ENCODE measurements at regions not wholly inside any gene's neighbourhood (a gene's known extent, or its start where the extent isn't known, plus 50 kb on each side); places are given as distances from the start of the nearest gene placed in this dataset.

DNA sequence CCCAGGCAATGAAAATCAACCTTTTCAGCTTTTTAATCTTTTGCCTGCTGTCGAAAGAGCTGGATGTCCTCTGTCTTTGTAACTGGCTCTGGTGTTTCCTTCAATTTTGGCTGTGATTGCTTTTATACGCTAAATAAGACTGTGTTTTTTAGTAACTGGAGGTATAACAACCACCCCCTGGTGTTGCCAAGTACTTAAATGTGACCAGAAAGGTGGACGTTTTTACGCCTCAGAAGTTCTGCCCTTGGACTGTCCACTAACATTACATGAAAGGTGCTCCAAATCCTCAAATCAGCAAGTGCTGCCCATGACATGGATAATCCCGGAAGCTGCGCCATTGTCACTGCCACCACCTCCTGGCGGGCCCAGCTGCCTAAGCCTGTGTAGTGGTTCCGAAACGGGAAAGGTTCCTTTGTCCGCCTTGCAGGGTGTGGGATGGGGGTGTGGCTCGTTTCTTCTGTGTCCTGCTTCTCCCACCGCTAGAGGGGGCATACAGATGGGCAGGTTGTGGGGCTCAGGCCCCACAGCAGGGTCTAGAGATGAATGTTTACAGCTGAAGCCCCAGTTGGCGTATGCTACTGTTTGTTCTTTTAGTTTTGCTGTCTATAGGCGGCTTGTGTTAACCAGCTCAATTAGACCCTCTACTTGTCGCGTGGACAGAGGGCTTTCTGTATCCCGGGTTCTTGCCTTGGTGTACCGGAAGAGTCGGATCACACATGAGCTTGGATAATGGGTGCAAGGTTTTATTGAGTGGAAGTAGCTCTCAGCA is 82.2 kb upstream of the SEPTIN5 start (continued):
- TF ChIP-seq, protein P1, sequence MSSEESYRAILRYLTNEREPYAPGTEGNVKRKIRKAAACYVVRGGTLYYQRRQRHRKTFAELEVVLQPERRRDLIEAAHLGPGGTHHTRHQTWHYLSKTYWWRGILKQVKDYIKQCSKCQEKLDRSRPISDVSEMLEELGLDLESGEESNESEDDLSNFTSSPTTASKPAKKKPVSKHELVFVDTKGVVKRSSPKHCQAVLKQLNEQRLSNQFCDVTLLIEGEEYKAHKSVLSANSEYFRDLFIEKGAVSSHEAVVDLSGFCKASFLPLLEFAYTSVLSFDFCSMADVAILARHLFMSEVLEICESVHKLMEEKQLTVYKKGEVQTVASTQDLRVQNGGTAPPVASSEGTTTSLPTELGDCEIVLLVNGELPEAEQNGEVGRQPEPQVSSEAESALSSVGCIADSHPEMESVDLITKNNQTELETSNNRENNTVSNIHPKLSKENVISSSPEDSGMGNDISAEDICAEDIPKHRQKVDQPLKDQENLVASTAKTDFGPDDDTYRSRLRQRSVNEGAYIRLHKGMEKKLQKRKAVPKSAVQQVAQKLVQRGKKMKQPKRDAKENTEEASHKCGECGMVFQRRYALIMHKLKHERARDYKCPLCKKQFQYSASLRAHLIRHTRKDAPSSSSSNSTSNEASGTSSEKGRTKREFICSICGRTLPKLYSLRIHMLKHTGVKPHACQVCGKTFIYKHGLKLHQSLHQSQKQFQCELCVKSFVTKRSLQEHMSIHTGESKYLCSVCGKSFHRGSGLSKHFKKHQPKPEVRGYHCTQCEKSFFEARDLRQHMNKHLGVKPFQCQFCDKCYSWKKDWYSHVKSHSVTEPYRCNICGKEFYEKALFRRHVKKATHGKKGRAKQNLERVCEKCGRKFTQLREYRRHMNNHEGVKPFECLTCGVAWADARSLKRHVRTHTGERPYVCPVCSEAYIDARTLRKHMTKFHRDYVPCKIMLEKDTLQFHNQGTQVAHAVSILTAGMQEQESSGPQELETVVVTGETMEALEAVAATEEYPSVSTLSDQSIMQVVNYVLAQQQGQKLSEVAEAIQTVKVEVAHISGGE (CRISPR knock-in tag; IDR thresholded peaks at IDR 0.05), result peak in 1 of 3 experiments; percentile 15; a peak in 1 of 6 replicates
- TF ChIP-seq TCF7 (IDR thresholded peaks at IDR 0.05; ENCODE audit: borderline replicate concordance), result no peak
- TF ChIP-seq TOE1 (IDR thresholded peaks at IDR 0.05; ENCODE audit: borderline replicate concordance), result peak; percentile 63; the same call in 1 of the 2 replicates
- no peak for TF ChIP-seq TOE1 (CRISPR knock-in tag; IDR thresholded peaks at IDR 0.05; ENCODE audit: borderline replicate concordance, low read depth)
- 0 out of 2 replicates have a peak, but pooled peaks have one; percentile 6 for TF ChIP-seq ZNF707 (CRISPR knock-in tag; conservative IDR thresholded peaks at IDR 0.05)
- TF ChIP-seq TAF7 (tag; IDR thresholded peaks at IDR 0.05), result peak; percentile 38; the same call in 1 of the 2 replicates
- TF ChIP-seq, protein P2, sequence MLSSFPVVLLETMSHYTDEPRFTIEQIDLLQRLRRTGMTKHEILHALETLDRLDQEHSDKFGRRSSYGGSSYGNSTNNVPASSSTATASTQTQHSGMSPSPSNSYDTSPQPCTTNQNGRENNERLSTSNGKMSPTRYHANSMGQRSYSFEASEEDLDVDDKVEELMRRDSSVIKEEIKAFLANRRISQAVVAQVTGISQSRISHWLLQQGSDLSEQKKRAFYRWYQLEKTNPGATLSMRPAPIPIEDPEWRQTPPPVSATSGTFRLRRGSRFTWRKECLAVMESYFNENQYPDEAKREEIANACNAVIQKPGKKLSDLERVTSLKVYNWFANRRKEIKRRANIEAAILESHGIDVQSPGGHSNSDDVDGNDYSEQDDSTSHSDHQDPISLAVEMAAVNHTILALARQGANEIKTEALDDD (IDR thresholded peaks at IDR 0.05), result no peak
- TF ChIP-seq CTCFL (IDR thresholded peaks at IDR 0.05; ENCODE audit: borderline replicate concordance, insufficient read depth, low read depth, low read length, poor library complexity, severe bottlenecking), result peak; percentile 81
- TF ChIP-seq NR2C2 (CRISPR knock-in tag; IDR thresholded peaks at IDR 0.05), result peak; percentile 54
- no peak; the same call in 1 of the 2 replicates for TF ChIP-seq NR2C2 (tag; IDR thresholded peaks at IDR 0.05)
- TF ChIP-seq, protein P3, sequence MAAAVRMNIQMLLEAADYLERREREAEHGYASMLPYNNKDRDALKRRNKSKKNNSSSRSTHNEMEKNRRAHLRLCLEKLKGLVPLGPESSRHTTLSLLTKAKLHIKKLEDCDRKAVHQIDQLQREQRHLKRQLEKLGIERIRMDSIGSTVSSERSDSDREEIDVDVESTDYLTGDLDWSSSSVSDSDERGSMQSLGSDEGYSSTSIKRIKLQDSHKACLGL (CRISPR knock-in tag; IDR thresholded peaks at IDR 0.05; ENCODE audit: borderline replicate concordance, poor library complexity, severe bottlenecking), result peak; percentile 39
- TF ChIP-seq NRF1 (conservative IDR thresholded peaks at IDR 0.05 in 1 of 2, IDR thresholded peaks at IDR 0.05 in 1 of 2), result peak in 1 of 2 experiments; percentile 33; a peak in 2 of 4 replicates
- peak; percentile 95 for TF ChIP-seq SMC3 (conservative IDR thresholded peaks at IDR 0.05; ENCODE audit: insufficient read depth, low read depth, low read length)
- TF ChIP-seq KLF16 (IDR thresholded peaks at IDR 0.05), result peak; percentile 77
- TF ChIP-seq ZNF384 (IDR thresholded peaks at IDR 0.05; ENCODE audit: low read depth, low read length), result peak; percentile 79
- TF ChIP-seq RAD21 (CRISPR knock-in tag; conservative IDR thresholded peaks at IDR 0.05 in 1 of 2, IDR thresholded peaks at IDR 0.05 in 1 of 2), result peak; percentile 80 to 93
- TF ChIP-seq MYNN (IDR thresholded peaks at IDR 0.05), result peak; percentile 48; the same call in 1 of the 2 replicates
- TF ChIP-seq MYNN (CRISPR knock-in tag; IDR thresholded peaks at IDR 0.05), result 0 out of 2 replicates have a peak, but pooled peaks have one; percentile 47
- no peak for TF ChIP-seq ZNF12 (CRISPR knock-in tag; IDR thresholded peaks at IDR 0.05)
- peak; percentile 61 for TF ChIP-seq SNRNP70 (optimal IDR thresholded peaks at IDR 0.05; ENCODE audit: low read depth, low read length)
